ENCODE measurements at regions not wholly inside any gene's neighbourhood (a gene's known extent, or its start where the extent isn't known, plus 50 kb on each side); places are given as distances from the start of the nearest gene placed in this dataset.

- Histone ChIP-seq H3K27me3 (ENCODE audit: control insufficient read depth in 2 of 2, insufficient read depth in 2 of 2, low read length in 2 of 2) (no peaks in the 10 kb centered on the region), H3K9me3 (ENCODE audit: control insufficient read depth in 2 of 2, low read length in 2 of 2) (no peaks in the 10 kb centered on the region), H3K9ac (ENCODE audit: low read depth in 1 of 2, low read length in 2 of 2) (no peak overlapping the region), H3K27ac (ENCODE audit: low read depth in 2 of 2, low read length in 2 of 2) (no peak overlapping the region), H3K4me3 (ENCODE audit: low read length in 2 of 2) (no peak overlapping the region), H3K36me3 (ENCODE audit: control insufficient read depth in 2 of 2, insufficient read depth in 2 of 2, low read length in 2 of 2) (no peaks in the 10 kb centered on the region), H3K4me1 (ENCODE audit: control insufficient read depth in 2 of 2, insufficient read depth in 2 of 2, low read length in 2 of 2) (no peaks in the 10 kb centered on the region)
Measured at GRCh38 chr5:2214910-2215590, 332.3 kb upstream of the IRX4 start.

- Histone ChIP-seq H3K36me3 (ENCODE audit: control insufficient read depth in 2 of 2, insufficient read depth in 2 of 2, low read length in 2 of 2) (no peaks in the 10 kb centered on the region), H3K4me1 (ENCODE audit: control insufficient read depth in 2 of 2, insufficient read depth in 2 of 2, low read length in 2 of 2) (no peaks in the 10 kb centered on the region), H3K27me3 (ENCODE audit: control insufficient read depth in 2 of 2, insufficient read depth in 2 of 2, low read length in 2 of 2) (no peaks in the 10 kb centered on the region), H3K4me3 (ENCODE audit: low read length in 2 of 2) (no peak overlapping the region), H3K9me3 (ENCODE audit: control insufficient read depth in 2 of 2, low read length in 2 of 2) (no peaks in the 10 kb centered on the region), H3K9ac (ENCODE audit: low read depth in 1 of 2, low read length in 2 of 2) (no peak overlapping the region), H3K27ac (ENCODE audit: low read depth in 2 of 2, low read length in 2 of 2) (no peak overlapping the region)
Measured at GRCh38 chr5:2213121-2213730, 330.5 kb upstream of the IRX4 start.

DNA sequence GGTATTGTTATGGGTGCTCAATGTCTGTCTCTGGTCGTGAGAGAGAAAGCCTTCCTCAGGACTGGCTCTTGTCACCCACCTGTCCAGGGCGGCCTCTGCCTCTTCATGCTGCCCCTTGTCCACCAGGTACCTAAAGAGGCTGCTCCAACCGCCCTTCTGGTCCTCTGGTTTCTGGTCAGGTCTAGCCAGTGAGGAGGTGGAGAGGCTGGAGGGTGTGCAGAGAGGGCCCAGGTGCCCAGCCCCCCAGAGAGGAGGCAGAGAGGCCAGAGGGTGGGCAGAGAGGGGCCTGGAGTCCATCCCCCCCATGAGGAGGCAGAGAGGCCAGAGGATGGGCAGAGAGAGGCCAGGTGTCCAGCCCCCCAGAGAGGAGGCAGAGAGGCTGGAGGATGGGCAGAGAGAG, 329.8 kb upstream of the IRX4 start:
- Histone ChIP-seq H3K9ac (ENCODE audit: low read depth in 1 of 2, low read length in 2 of 2) (no peak overlapping the region), H3K27ac (ENCODE audit: low read depth in 2 of 2, low read length in 2 of 2) (no peak overlapping the region), H3K36me3 (ENCODE audit: control insufficient read depth in 2 of 2, insufficient read depth in 2 of 2, low read length in 2 of 2) (no peaks in the 10 kb centered on the region), H3K4me3 (ENCODE audit: low read length in 2 of 2) (no peak overlapping the region), H3K27me3 (ENCODE audit: control insufficient read depth in 2 of 2, insufficient read depth in 2 of 2, low read length in 2 of 2) (no peaks in the 10 kb centered on the region), H3K4me1 (ENCODE audit: control insufficient read depth in 2 of 2, insufficient read depth in 2 of 2, low read length in 2 of 2) (no peaks in the 10 kb centered on the region), H3K9me3 (ENCODE audit: control insufficient read depth in 2 of 2, low read length in 2 of 2) (no peaks in the 10 kb centered on the region)

DNA sequence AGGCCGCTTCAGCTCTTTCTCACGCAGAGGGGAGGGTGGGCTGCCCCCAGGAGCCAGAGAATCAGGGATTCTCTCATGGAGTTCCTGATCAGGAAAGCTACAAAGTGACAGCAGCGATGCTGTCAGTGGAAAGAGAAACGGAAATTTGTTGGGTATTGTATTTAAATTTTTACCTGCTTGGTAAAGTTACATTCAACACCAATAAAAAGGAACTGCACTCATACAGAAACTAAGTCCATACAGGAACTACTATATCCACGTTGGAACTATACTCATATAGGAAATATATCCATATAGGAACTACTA, 325.5 kb upstream of the IRX4 start:
- Histone ChIP-seq H3K27ac (ENCODE audit: low read depth in 2 of 2, low read length in 2 of 2) (no peak overlapping the region), H3K27me3 (ENCODE audit: control insufficient read depth in 2 of 2, insufficient read depth in 2 of 2, low read length in 2 of 2) (no peaks in the 10 kb centered on the region), H3K9me3 (ENCODE audit: control insufficient read depth in 2 of 2, low read length in 2 of 2) (no peaks in the 10 kb centered on the region), H3K4me3 (ENCODE audit: low read length in 2 of 2) (no peak overlapping the region), H3K9ac (ENCODE audit: low read depth in 1 of 2, low read length in 2 of 2) (no peak overlapping the region), H3K36me3 (ENCODE audit: control insufficient read depth in 2 of 2, insufficient read depth in 2 of 2, low read length in 2 of 2) (no peaks in the 10 kb centered on the region), H3K4me1 (ENCODE audit: control insufficient read depth in 2 of 2, insufficient read depth in 2 of 2, low read length in 2 of 2) (no peaks in the 10 kb centered on the region)

DNA sequence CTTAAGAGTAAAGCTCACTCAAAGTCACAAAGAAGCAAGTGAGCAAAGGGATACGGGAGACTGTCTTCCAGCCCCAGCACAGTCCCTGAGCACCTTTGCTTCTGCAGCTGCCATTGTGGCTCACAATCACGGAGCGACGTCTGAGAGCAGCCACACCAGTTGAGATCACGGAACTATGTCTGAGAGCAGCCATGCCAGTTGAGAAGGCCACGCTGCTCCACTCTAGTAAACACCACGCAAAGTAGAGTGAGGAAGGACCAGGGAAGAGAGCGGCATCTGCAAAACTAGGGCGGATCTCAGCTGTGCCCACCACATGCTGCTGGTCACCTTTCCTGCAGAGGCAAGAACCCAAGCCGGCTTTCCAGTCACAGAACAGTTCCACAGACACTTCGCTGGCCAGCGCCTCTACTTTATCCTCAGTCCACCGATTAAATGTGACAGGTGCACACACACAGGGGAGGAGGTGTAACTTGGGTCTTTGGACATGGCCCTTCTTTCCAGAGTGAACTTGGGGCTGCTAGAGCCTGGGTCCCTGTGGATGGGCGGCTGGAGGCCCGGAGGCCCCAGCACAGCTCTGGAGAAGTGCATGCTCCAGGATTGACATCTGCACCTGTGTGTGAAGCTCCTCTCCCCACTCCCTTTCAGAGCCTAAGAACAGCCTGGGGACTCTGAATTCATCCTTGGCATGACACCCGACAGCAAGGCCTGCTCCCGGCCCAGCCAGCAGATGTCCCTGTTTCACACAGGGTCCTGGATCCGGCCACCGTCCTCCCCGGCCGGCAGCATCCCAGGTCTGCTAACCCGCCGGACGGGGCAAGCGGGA, 324.9 kb upstream of the IRX4 start:
- Histone ChIP-seq H3K9ac (ENCODE audit: low read depth in 1 of 2, low read length in 2 of 2) (no peak overlapping the region), H3K9me3 (ENCODE audit: control insufficient read depth in 2 of 2, low read length in 2 of 2) (no peaks in the 10 kb centered on the region), H3K27me3 (ENCODE audit: control insufficient read depth in 2 of 2, insufficient read depth in 2 of 2, low read length in 2 of 2) (no peaks in the 10 kb centered on the region), H3K27ac (ENCODE audit: low read depth in 2 of 2, low read length in 2 of 2) (no peak overlapping the region), H3K4me1 (ENCODE audit: control insufficient read depth in 2 of 2, insufficient read depth in 2 of 2, low read length in 2 of 2) (no peaks in the 10 kb centered on the region), H3K36me3 (ENCODE audit: control insufficient read depth in 2 of 2, insufficient read depth in 2 of 2, low read length in 2 of 2) (no peaks in the 10 kb centered on the region), H3K4me3 (ENCODE audit: low read length in 2 of 2) (no peak overlapping the region)

DNA sequence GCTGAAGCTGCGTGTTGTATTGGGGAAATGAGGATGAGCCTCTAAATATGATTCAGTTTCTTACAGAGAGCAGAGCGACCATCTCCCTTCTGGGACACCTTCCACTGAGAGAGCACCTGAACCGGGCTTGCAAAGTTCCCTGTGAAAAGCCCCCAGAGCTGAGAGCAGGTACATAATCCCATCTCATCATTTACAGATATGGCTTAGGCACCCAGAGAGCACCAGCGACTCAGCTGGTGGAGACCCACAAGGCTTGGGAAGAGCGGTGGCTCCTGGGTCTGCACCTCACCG, 324.3 kb upstream of the IRX4 start:
- Histone ChIP-seq H3K4me3 (ENCODE audit: low read length in 2 of 2) (no peak overlapping the region), H3K9ac (ENCODE audit: low read depth in 1 of 2, low read length in 2 of 2) (no peak overlapping the region), H3K4me1 (ENCODE audit: control insufficient read depth in 2 of 2, insufficient read depth in 2 of 2, low read length in 2 of 2) (no peaks in the 10 kb centered on the region), H3K9me3 (ENCODE audit: control insufficient read depth in 2 of 2, low read length in 2 of 2) (no peaks in the 10 kb centered on the region), H3K36me3 (ENCODE audit: control insufficient read depth in 2 of 2, insufficient read depth in 2 of 2, low read length in 2 of 2) (no peaks in the 10 kb centered on the region), H3K27ac (ENCODE audit: low read depth in 2 of 2, low read length in 2 of 2) (no peak overlapping the region), H3K27me3 (ENCODE audit: control insufficient read depth in 2 of 2, insufficient read depth in 2 of 2, low read length in 2 of 2) (no peaks in the 10 kb centered on the region)

DNA sequence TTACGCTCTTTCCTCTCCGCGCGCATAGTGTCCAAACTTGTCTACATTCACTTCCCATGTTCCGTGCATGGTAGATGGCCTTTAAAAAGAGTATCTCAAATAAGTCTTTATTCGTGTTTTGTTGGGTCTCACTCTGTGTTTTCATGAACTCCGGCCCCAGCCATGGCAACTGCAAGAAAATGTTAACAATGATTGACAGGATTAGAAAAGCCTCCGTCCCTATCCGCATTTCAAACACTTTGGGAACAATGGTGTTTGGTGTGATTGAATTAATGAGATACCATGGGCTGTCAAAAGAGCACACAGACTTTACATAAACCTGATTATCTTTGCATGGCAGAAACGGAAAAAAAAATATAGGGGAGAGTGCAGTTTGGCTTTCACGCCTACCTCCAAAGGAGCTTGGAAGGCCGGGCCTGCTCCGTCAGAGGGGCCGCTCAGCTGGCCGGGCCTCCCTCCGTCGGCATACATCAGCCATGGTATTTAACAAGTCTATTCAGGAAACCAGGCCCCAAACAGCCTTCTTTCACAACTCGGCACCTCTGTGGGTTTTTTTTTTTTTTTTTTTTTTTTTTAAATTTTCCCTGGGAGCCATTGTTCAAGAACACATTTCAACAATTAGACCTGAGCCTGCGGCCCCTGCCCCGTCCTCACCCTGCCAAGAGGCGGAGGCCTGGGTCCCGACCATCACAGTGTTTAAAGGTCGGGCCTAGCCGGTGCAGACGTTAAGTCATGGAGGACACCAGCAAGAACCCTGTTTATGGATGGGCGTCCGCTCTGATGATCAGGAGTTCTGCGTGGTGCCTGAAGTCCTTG, 323.8 kb upstream of the IRX4 start:
- no peak overlapping the region for H3K9ac ChIP-seq (ENCODE audit: low read depth in 1 of 2, low read length in 2 of 2)
- H3K27me3 ChIP-seq (ENCODE audit: control insufficient read depth in 2 of 2, insufficient read depth in 2 of 2, low read length in 2 of 2): no peaks in the 10 kb centered on the region
- no peaks in the 10 kb centered on the region for H3K4me1 ChIP-seq (ENCODE audit: control insufficient read depth in 2 of 2, insufficient read depth in 2 of 2, low read length in 2 of 2)
- no peaks in the 10 kb centered on the region for H3K9me3 ChIP-seq (ENCODE audit: control insufficient read depth in 2 of 2, low read length in 2 of 2)
- no peak overlapping the region for H3K27ac ChIP-seq (ENCODE audit: low read depth in 2 of 2, low read length in 2 of 2)
- H3K4me3 ChIP-seq (ENCODE audit: low read length in 2 of 2): no peak overlapping the region
- no peaks in the 10 kb centered on the region for H3K36me3 ChIP-seq (ENCODE audit: control insufficient read depth in 2 of 2, insufficient read depth in 2 of 2, low read length in 2 of 2)

DNA sequence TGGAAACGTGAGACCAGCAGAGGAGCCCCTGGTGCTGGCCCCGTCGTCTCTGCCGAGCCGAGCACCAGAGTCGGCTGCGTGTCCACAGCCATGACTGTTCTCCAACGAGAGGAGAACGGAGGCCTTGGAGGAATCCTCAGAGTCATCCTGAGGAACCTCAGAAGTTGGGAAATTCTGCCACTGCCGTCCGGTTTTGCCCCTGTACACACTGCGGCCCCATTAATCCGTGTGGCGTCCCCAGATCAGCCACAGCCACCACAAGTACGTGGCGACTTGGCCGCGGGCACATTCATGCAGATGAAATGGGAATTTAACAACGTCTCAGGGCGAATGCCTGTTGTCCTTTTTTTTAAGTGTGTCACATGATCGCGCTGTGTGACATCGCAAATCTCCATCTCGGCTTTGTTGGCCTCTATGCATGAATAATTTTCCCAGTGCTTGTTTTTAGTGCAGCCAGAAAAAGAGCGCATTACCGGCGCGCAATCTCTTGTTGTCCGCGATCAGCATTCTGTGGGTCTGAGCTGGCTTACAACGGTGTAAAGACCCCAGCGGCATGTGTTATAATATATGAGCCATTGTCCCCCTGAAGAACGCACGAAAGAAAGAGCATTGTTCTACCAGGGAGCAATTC, 323.0 kb upstream of the IRX4 start:
- no peaks in the 10 kb centered on the region for H3K36me3 ChIP-seq (ENCODE audit: control insufficient read depth in 2 of 2, insufficient read depth in 2 of 2, low read length in 2 of 2)
- no peak overlapping the region for H3K9ac ChIP-seq (ENCODE audit: low read depth in 1 of 2, low read length in 2 of 2)
- no peak overlapping the region for H3K27ac ChIP-seq (ENCODE audit: low read depth in 2 of 2, low read length in 2 of 2)
- H3K27me3 ChIP-seq (ENCODE audit: control insufficient read depth in 2 of 2, insufficient read depth in 2 of 2, low read length in 2 of 2): no peaks in the 10 kb centered on the region
- no peaks in the 10 kb centered on the region for H3K4me1 ChIP-seq (ENCODE audit: control insufficient read depth in 2 of 2, insufficient read depth in 2 of 2, low read length in 2 of 2)
- no peaks in the 10 kb centered on the region for H3K9me3 ChIP-seq (ENCODE audit: control insufficient read depth in 2 of 2, low read length in 2 of 2)
- H3K4me3 ChIP-seq (ENCODE audit: low read length in 2 of 2): no peak overlapping the region

DNA sequence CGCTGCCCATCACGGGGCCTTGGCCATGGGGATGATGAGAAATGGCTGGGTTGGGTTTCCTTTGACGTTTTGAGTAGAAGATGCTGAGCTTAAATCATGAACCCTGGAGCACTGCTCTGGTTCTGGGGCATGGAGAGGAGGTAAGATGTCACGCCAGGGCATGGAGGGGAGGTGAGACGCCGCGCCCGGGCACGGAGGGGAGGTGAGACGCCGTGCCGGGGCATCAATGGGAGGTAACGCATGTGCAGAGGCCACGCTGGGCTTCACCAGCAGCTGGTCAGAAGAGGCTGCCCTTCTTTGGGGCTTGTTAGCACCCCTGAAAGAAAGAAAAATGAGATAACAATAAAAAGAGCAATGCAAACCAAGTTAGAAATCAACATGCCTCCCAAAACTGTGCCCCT, 322.5 kb upstream of the IRX4 start:
- H3K9me3 ChIP-seq (ENCODE audit: control insufficient read depth in 2 of 2, low read length in 2 of 2): no peaks in the 10 kb centered on the region
- H3K9ac ChIP-seq (ENCODE audit: low read depth in 1 of 2, low read length in 2 of 2): no peak overlapping the region
- H3K4me3 ChIP-seq (ENCODE audit: low read length in 2 of 2): no peak overlapping the region
- H3K4me1 ChIP-seq (ENCODE audit: control insufficient read depth in 2 of 2, insufficient read depth in 2 of 2, low read length in 2 of 2): no peaks in the 10 kb centered on the region
- no peaks in the 10 kb centered on the region for H3K27me3 ChIP-seq (ENCODE audit: control insufficient read depth in 2 of 2, insufficient read depth in 2 of 2, low read length in 2 of 2)
- no peaks in the 10 kb centered on the region for H3K36me3 ChIP-seq (ENCODE audit: control insufficient read depth in 2 of 2, insufficient read depth in 2 of 2, low read length in 2 of 2)
- no peak overlapping the region for H3K27ac ChIP-seq (ENCODE audit: low read depth in 2 of 2, low read length in 2 of 2)

All from mucosa of rectum (tissue), 2 donors.